GM18909 (cell line): ENCODE measurements at regions not wholly inside any gene's neighbourhood (a gene's known extent, or its start where the extent isn't known, plus 50 kb on each side); places are given as distances from the start of the nearest gene placed in this dataset.
A peak's percentile ranks its signal among the peaks of the same experiment; 100 is the strongest.
"Not testable (repeated sequence)": the region's sequence is repeated elsewhere in the genome, so short reads cannot be mapped to it uniquely, and the experiment has no call there.

Source experiments
- ATAC-seq: cut with Tn5 transposase; IDR thresholded peaks from one replicate; pipeline ENCODE4 v1.9.1; 2021; ENCODE audit warnings: mild to moderate bottlenecking; ENCODE audit not compliant: unreplicated experiment, poor library complexity

DNA sequence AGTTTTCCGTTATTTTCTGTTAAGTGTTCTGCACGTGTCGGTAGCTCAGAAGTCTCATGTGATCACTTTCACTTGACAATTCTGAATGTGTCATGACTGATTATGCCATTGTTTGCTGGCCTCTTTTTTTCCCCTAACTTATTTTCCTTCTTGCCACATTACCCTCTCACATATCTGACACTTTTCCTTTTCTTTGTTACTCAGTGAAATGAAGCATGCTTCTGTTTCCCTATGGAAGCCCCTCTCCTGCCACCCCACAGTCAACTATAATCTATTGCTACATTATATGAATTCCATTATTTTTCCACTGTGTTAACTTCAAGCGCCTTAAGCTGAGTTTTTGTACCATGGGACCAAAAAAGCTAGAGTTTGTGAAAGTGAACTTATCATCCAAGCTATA, 531.6 kb upstream of the HS3ST5 start:
- no peak for ATAC-seq

DNA sequence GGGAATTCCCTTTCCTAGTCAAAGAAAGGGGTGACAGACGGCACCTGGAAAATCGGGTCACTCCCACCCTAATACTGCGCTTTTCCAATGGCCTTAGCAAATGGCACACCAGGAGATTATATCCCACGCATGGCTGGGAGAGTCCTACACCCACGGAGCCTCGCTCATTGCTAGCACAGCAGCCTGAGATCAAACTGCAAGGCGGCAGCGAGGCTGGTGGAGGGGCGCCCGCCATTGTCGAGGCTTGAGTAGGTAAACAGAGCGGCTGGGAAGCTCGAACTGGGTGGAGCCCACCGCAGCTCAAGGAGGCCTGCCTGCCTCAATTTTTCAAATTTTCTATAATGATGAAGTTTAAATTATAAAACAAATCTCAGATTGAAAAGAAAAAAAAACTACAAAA, 522.7 kb upstream of the HS3ST5 start:
- not testable (repeated sequence) for ATAC-seq

DNA sequence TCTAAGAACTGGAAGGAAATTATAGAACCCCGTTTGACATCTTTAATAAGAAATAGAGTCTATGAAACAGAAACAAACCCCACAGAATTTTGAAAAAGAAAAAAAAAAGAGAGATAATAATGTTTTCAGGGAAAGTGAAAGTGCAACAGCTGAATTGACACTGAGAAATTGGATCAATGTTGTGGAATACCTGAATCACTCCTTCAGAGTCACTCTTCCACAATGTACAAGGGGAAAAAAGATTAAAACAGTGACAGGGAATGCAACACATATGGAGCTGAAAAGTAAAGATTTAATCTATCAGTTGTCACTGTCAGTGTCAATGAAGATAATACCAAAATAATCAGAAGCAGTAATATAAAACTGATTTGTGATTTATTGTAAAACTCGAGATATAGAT, 520.8 kb upstream of the HS3ST5 start:
- no peak for ATAC-seq

DNA sequence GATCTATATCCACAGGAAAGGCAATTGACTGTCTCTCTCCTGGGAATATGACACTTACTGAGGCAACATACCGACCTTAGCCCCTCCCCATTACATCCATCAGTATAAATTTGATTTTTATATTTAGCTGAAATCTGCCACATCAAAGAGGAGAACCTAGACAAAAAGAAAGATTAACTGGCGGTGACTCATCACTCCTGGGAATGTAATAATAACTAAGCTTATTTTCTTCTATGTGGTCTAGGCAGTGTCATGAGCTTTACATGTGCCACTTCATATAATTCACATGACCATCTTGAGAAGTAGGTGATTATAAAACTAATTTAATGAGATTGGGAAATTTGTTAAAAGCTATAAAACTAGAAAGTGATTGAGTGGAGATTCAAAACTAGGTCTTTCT, 520.0 kb upstream of the HS3ST5 start:
- no peak for ATAC-seq

DNA sequence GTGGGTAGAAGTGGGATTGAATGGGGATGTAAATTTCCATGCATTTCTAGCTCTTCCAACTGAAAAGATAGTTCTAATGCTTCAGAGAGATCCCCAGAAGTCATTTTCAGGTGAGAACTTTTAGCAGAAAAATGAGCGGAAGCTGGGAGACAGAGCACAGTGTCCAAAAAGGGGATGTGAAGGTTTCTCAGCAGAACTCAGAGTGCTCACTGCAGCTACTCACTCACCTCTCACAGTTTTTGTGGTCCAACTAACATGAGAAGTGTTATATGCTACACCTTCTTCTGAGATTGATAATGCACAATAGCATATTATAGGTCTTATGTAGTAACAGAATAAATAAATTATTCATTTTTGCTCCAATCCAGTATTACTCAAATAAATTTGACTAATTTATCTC, 519.2 kb upstream of the HS3ST5 start:
- no peak for ATAC-seq

DNA sequence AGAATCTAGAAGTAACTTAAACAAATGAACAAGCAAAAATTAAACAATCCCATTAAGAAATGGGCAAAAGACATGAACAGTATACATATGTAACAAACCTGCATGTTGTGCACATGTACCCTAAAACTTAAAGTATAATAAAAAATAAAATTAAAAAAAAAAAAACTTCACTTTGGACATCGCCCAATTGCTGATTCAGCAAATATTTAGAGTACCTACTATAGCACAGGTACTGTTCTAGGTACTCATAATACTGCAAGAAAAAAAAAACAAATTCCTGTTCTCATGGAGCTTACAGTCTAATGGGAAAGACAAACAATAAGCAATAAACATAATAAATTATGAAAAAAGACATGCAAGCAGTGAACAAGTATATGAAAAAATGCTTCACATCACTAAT, 501.5 kb upstream of the HS3ST5 start:
- ATAC-seq, result no peak

DNA sequence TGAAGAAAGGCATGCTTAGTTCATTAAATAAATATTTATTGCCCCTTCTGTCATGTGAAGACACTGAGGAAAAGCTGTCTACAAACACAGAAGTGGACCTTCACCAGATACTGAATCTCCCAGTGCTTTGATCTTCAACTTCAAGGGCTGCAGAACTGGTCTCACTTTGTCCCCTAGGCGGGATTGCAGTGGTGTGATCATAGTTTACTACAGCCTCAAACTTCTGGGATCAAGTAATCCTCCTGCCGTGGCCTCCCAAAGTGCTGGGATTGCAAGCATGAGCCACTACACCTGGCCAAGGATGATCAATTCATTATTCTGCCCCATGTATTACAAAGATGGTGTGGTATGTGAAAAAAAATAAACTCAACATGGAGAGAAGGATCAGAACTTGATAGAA, 496.2 kb upstream of the HS3ST5 start:
- no peak for ATAC-seq

DNA sequence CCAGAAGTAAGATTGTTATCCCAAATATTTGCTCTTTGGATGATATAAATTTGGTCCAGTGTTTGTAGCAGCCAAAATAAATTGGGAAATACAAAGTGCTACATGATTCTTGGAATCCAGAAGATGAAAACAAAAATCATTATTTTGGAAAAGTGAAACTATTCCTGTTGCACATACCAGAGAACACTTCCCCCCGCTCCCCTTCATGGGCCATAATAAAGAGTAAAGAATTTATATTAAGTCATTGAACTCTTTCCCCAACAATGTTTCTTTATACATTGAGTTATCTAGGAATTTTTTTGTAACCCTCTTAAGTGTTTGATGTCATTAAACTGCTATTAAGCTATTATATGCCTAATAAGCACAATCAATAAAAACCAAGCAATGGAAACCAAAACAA, 490.4 kb upstream of the HS3ST5 start:
- no peak for ATAC-seq

DNA sequence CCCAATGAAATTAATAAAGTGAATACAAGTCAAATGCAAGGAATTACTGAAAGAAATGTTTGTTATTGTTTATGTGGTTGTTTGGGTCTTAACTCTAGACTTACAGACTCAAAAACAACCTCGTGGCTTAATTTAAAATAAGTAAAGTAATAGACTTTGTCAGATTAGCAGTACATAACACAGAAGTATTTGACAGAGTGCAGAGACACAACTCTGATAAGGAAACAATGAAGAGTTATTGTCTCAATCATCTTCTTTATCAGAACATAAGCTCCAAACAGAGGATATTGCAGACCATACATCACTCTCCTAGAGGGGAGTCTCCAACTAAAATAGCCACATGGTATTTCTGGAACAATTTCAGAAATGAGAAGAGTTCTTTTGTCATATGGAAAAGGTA, 487.7 kb upstream of the HS3ST5 start:
- ATAC-seq, result no peak

DNA sequence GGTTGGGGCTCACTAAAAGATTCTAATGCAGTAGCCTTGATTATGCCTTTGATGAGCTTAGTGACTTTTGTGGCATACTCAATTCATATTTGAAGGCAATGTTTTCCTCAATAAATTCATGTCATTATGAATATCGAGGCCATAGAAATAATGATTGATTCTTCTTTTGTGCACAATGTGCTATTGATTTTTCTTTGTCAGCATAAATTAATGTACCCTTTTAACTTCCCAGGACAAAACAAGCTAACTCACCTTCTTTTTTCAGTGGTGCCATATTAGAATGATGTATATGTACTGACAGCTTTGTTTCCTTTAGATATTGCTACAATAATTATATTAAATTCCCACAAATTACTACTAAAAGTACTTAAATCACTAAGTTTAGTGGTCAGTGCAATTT, 484.3 kb upstream of the HS3ST5 start:
- ATAC-seq, result no peak

DNA sequence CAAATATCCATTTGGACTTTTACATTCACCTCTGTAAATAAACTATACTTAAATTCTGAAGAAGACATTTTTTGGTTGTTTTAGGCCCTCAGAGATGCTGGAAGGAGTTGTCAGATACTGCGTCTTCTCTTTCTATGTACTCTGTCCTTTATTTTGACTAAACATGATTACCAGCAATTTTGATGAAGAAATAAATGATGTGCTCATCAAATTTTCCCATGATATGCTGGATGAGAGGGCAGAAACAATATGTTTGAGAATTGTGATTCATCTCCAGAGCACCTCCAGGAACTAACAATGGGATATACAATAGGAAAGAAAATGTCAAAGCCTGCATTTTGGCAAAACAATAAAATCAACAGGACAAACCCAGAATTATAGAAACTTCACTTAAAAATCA, 481.6 kb upstream of the HS3ST5 start:
- no peak for ATAC-seq

DNA sequence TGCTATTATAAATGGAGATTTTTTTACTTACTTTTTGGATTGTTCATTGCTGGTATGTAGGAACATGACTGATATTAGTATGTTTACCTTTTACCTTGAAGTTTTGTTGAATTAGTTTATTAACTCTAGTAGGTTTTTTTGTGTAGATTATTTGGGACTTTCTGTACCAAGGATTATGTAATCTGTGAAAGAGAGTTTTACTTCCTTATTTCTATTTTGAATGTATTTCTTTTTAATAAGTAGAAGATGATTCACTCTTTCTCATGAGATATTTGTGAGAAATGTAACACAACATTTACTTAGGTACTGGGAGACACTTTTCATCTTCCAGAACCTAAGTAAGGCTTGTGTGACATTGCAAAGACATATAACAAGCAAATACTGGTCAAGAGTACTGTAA, 473.9 kb upstream of the HS3ST5 start:
- ATAC-seq, result no peak

DNA sequence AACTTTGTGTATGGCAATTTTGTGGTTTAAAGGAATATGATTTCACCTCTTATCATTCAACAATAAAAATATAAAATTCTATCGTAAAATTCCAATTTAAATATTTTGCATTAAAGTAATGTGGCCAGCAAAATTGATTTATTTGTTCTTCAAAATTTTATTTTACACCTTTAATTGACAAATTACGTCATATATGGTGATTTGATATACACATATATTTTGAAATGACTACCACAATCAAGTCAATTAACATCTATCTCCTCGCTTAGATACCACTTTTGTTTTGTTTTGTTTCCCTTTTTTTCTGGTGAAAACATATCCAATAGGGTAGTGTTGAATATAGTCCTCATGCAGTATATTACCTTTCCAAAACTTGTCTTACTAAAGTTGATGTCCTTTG, 467.6 kb upstream of the HS3ST5 start:
- no peak for ATAC-seq

DNA sequence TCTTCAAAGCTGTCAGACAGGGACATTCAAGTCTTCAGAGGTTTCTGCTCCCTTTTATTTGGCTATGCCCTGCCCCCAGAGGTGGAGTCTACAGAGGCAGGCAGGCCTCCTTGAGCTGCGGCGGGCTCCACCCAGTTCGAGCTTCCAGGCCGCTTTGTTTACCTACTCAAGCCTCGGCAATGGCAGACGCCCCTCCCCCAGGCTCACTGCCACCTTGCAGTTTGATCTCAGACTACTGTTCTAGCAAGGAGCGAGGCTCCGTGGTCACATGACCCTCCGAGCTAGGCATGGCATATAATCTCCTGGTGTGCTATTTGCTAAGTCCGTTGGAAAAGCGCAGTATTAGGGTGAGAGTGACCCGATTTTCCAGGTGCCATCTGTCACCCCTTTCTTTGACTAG, 462.6 kb upstream of the HS3ST5 start:
- not testable (repeated sequence) for ATAC-seq

DNA sequence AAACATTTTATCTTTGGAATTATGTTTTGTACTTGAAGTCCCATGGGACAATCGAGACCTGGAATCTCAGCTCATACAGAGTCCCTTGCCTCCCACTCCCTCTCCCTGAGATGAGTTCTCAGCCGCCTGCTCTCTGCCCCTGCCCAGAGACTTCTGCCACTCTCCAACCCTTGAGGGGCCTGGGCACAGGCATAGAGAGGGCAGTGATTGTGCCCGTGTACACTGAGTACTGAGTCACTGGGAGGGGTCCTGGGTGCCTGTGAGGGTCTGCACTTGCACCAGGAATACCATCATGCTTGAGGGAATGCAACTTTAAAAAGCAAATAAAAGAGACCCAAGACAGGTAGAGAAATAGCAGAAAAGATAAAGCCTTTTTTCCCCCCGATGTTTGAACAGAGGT, 453.8 kb upstream of the HS3ST5 start:
- ATAC-seq, result no peak

DNA sequence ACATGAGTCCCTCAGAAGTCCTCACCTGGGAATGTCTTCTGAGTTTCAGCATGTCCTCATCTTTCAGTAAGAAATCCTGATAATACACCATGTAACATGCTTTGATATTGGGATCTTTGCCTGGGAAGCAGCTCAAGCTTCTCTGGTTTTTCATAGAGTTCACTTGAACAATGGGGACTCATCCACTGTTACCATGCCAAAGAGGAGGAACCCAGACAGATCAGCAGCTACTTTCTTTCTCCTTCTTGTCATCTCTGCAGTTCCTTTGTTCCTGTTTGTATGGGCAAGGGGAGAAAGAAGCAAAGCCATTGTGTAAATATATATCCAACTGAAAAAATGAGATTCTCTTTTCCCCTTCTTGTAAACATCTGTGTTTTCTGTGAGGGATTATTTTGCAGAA, 450.6 kb upstream of the HS3ST5 start:
- no peak for ATAC-seq

DNA sequence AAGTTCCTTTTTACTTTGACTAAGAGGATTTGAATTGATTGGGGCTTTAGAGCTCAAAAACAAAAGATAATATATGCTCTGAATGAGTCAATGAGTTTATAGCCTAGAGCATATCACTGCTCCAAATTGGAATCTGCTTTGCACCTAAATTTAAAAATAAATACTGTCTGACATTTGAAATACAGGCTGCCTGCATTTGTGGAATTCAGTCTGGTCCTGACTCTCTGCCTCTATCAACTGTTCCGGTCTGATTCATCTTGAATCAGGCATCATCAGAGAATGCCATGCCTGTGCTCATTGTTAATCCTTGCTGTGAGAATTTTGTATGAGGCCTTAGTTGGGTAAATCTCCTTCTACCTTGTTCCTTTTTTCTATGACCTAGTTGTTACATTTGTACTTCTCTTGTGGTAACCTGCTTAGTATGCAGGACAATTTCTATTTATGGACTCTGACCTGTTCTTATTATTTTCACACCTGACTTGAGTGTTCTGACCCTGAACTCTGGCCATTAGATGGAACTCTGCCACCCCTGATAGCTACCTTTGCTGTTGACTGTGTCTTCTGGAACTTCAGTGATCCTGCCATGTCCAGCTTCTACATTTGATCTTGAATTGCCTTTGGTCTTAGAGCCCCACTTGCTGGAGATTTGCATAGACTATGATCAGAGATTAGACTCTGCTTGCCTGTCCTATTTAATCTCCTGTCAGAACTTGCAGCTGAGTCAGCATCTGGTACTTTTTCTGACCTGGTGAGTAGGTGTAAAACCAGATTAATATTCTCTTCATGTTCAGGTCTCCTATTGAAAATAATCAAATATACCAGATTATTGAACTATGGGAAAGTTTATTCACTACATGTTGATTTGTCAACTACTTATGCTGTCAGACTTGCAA, 442.7 kb upstream of the HS3ST5 start:
- ATAC-seq, result no peak

DNA sequence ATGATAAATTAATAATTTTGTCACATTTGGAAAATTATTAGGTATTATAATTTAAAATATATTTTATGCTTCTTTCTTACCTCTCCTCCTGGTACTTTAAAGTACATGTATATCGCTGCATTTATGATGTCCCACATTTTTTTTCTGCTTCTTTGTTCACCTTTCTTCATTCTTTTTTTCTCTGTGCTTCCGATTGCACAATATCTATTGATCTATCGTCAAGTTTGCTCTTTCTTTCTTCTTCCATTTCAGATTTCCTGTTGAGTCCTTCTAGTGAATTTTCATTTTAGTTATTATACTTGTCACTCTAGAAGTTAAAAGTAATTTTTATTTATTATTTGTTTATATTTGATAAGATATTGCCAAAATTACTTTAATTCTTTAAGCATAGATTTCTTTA, 441.0 kb upstream of the HS3ST5 start:
- no peak for ATAC-seq

DNA sequence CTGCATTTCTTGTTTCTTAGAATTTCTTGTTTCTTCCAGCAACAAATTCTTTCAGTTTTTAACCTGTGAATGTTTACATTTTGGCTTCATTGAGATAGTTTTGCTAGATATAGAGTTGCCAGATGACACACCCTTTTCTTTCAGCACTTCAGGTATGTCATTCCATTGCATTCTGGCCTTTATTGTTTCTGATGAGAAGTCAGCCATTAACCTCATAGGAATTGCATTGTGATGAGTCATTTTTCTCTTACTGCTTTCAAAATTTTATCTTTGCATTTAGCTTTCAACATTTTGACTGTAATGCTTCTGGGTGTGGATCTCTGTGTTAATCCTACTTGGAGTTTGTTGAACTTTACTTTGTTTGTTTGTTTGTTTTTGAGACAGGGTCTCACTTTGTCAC, 440.3 kb upstream of the HS3ST5 start:
- no peak for ATAC-seq

DNA sequence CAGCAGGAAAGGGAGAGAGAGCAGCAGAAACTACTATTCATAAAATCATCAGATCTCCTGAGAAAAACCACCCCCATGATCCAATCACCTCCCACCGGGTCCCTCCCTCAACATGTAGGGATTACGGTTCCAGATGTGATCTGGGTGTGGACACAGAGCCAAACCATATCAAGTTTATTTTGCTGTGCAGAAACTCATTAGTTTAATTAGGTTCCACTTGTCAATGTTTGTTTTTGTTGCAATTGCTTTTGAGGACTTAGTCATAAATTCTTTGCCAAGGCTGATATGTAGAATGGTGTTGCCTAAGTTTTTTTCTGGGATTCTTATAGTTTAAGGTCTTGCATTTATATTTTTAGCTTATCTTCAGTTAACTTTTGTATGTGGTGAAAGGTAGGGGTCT, 422.0 kb upstream of the HS3ST5 start:
- no peak for ATAC-seq

DNA sequence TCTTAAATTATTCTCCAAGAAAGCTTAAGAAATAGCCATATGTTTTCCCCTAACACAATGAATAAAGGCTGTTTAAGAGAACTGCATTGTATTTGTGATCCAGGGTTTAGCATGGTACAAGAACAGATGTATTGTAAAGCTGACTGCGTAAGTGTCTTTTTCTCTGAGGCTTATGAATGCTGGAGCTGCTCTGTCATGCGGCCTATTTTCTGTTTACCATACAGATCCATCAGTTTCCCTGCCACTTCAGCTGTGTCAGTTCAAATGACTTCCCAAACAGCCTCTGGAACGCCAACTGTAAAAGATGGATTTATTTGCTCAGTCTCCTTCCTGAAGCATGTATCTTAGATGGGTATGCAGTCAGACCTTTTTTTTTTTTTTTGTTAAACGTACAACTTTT, 419.3 kb upstream of the HS3ST5 start:
- no peak for ATAC-seq

DNA sequence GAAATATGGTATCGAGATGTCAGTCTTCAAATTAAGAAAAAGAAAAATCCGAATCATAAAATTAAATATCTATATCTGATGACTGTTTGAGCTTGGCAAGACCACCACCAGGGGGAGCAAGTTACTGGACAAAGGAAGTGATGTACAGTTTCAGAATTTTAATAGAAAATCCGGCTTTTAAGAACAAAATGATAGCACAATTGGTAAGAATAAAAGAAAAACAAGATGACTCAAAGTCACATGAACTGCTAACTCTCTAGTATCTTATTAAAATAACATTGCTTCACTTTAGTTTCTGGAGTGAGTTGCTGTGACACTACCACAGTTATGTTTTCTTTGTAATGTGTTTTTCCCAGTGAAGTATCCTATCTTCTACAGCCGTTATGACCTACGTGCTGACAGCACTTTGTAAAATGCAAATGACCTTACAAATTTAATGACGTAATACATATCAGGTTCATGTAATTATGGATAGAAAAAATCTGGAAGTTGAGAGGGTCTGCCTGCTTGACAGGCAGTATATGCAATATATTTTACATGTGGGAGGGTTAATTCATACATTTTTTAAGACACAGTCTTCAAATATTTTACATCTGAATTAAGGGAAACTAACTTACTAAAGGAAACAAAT, 405.3 kb upstream of the HS3ST5 start:
- peak; percentile 57 for ATAC-seq
